NCI-H1092 treated with DMSO at 0.1 percent for 48 hours (cell line): ENCODE measurements at regions not wholly inside any gene's neighbourhood (a gene's known extent, or its start where the extent isn't known, plus 50 kb on each side); places are given as distances from the start of the nearest gene placed in this dataset.

Source experiments
- DNase-seq: peaks from one replicate; lab custom pipeline; 2025; lab: John Stamatoyannopoulos, UW

GRCh38 chr4:115780268-115780667 lies 666.8 kb upstream of the NDST4 start:
- DNase-seq = no peak

- DNase-seq = no peak
Measured at GRCh38 chr4:115770046-115770543, 656.7 kb upstream of the NDST4 start.

- no peak for DNase-seq
Measured at GRCh38 chr4:115769396-115769795, 656.0 kb upstream of the NDST4 start.

GRCh38 chr4:115763051-115763450 lies 649.6 kb upstream of the NDST4 start:
- no peak for DNase-seq

GRCh38 chr4:115759231-115759630 lies 645.8 kb upstream of the NDST4 start:
- no peak for DNase-seq

GRCh38 chr4:115749404-115749803 lies 636.0 kb upstream of the NDST4 start:
- no peak for DNase-seq

GRCh38 chr4:115740806-115741205 lies 627.4 kb upstream of the NDST4 start:
- DNase-seq = no peak

GRCh38 chr4:115729739-115730266 lies 616.4 kb upstream of the NDST4 start:
- no peak for DNase-seq

GRCh38 chr4:115723621-115724020 lies 610.2 kb upstream of the NDST4 start:
- DNase-seq = no peak

GRCh38 chr4:115720611-115721010 lies 607.2 kb upstream of the NDST4 start:
- no peak for DNase-seq

- DNase-seq = no peak
Measured at GRCh38 chr4:115711575-115711974, 598.2 kb upstream of the NDST4 start.

GRCh38 chr4:115688961-115689360 lies 575.5 kb upstream of the NDST4 start:
- no peak for DNase-seq

- DNase-seq = no peak
Measured at GRCh38 chr4:115687052-115687755, 573.8 kb upstream of the NDST4 start.

GRCh38 chr4:115678425-115678941 lies 565.1 kb upstream of the NDST4 start:
- DNase-seq = no peak

GRCh38 chr4:115675719-115676118 lies 562.3 kb upstream of the NDST4 start:
- DNase-seq = no peak

GRCh38 chr4:115674485-115674884 lies 561.1 kb upstream of the NDST4 start:
- no peak for DNase-seq

GRCh38 chr4:115671581-115671980 lies 558.2 kb upstream of the NDST4 start:
- DNase-seq = no peak

GRCh38 chr4:115670930-115671329 lies 557.5 kb upstream of the NDST4 start:
- no peak for DNase-seq

- no peak for DNase-seq
Measured at GRCh38 chr4:115668396-115668795, 555.0 kb upstream of the NDST4 start.

- DNase-seq = no peak
Measured at GRCh38 chr4:115664285-115664684, 550.9 kb upstream of the NDST4 start.

GRCh38 chr4:115660465-115660864 lies 547.0 kb upstream of the NDST4 start:
- no peak for DNase-seq

GRCh38 chr4:115657991-115658650 lies 544.7 kb upstream of the NDST4 start:
- no peak for DNase-seq

- no peak for DNase-seq
Measured at GRCh38 chr4:115655626-115656025, 542.2 kb upstream of the NDST4 start.
